ENCODE measurements at regions not wholly inside any gene's neighbourhood (a gene's known extent, or its start where the extent isn't known, plus 50 kb on each side); places are given as distances from the start of the nearest gene placed in this dataset.

GRCh38 chr18:11520536-11520935, 88.9 kb upstream of the SLC35G4 start (continued):
- TF ChIP-seq ETV5 (CRISPR knock-in tag; IDR thresholded peaks at IDR 0.05; ENCODE audit: low read depth) = no peak
- TF ChIP-seq NCOR1 (IDR thresholded peaks at IDR 0.05) = no peak
- TF ChIP-seq BRD9 (IDR thresholded peaks at IDR 0.05; ENCODE audit: low read depth, partially characterized antibody) = no peak

- no TSS peak for BruUV-seq (replicated peaks)
- H2AFZ ChIP-seq (ENCODE audit: low read depth, low read length) = no peak overlapping the region
- no peaks in the 10 kb centered on the region for H3K79me2 ChIP-seq (ENCODE audit: control insufficient read depth, insufficient read depth, low read length)
- WGBS (ENCODE audit: insufficient coverage, low coverage, missing lambda C conversion rate) = 4% methylated on average over 24 of the region's 24 CpGs
- ATAC-seq (peak; percentile 100), FAIRE-seq (peak; percentile 84), DNase-seq (ENCODE audit: extremely low read depth in 1 of 4, low spot score in 3 of 4) (peak; percentile 65 to 73 (median 70))
- ChIA-PET POLR2A (interaction anchor here (0.5 to 0.6 kb wide), 2 partner anchors 23 to 1238 kb away, joined by 3 read pairs; no protein-coding TSS in a partner anchor), CTCF (ENCODE audit: low intra/inter-chr PET ratio) (interaction anchor here (0.9 to 1.1 kb wide), 2 partner anchors 208 to 295 kb away, joined by 3 to 6 read pairs; no protein-coding TSS in a partner anchor)
- H3K9ac ChIP-seq (ENCODE audit: insufficient read depth in 1 of 2, low read depth in 2 of 2, low read length in 2 of 2) = no peak overlapping the region
- intact Hi-C loops (cut with micrococcal nuclease) (no loop called here), in situ Hi-C loops (cut with MboI) (no loop called here)
- no peak overlapping the region for H3K27ac ChIP-seq (ENCODE audit: extremely low read depth, low read depth, low read length)
- no peak overlapping the region for H3K4me2 ChIP-seq (ENCODE audit: insufficient read depth, low read length)
- H4K20me1 ChIP-seq (replicated peaks; ENCODE audit: control insufficient read depth, insufficient read depth, low read length) = no peaks in the 10 kb centered on the region
- H3K9me1 ChIP-seq (ENCODE audit: control insufficient read depth, insufficient read depth, low read length) = no peaks in the 10 kb centered on the region
- no peaks in the 10 kb centered on the region for H3K4me1 ChIP-seq (replicated peaks in 1 of 2; ENCODE audit: control insufficient read depth in 2 of 2, insufficient read depth in 2 of 2, low read length in 2 of 2)
- no peaks in the 10 kb centered on the region for H3K36me3 ChIP-seq (ENCODE audit: control insufficient read depth, insufficient read depth, low read length)
- peaks cover 0 to 5% of the 10 kb centered on the region in 2 experiments; a peak in 1 of 5 replicates for H3K27me3 ChIP-seq (ENCODE audit: control insufficient read depth in 2 of 2, insufficient read depth in 2 of 2, low read length in 2 of 2)
- H3K9me3 ChIP-seq (replicated peaks; ENCODE audit: control insufficient read depth, insufficient read depth, low read depth, low read length) = no peaks in the 10 kb centered on the region
- no peak overlapping the region for H3K4me3 ChIP-seq
- TF ChIP-seq SMC3 (conservative IDR thresholded peaks at IDR 0.05; ENCODE audit: insufficient read depth, low read depth, low read length) (peak; percentile 60; the same call in 1 of the 2 replicates), CTCF (IDR thresholded peaks at IDR 0.05 in 2 of 3, conservative IDR thresholded peaks at IDR 0.05 in 1 of 3; ENCODE audit: insufficient read depth in 2 of 3, low read depth in 1 of 3, low read length in 3 of 3) (peak; percentile 89 to 99 (median 94)), ATF3 (IDR thresholded peaks at IDR 0.05) (no peak), ATF3 (CRISPR knock-in tag; conservative IDR thresholded peaks at IDR 0.05) (no peak), GABPB2 (CRISPR knock-in tag; conservative IDR thresholded peaks at IDR 0.05) (no peak), ZNF830 (CRISPR knock-in tag; IDR thresholded peaks at IDR 0.05) (no peak), TFAP4 (CRISPR knock-in tag; IDR thresholded peaks at IDR 0.05; ENCODE audit: borderline replicate concordance) (no peak)
These were observed 90.4 kb upstream of the SLC35G4 start for GRCh38 chr18:11518788-11519685.

Measured in K562 (cell line).